ENCODE measurements at regions not wholly inside any gene's neighbourhood (a gene's known extent, or its start where the extent isn't known, plus 50 kb on each side); places are given as distances from the start of the nearest gene placed in this dataset.

- no peak overlapping the region for H3K27ac ChIP-seq (ENCODE audit: low read depth, low read length)
- no peak overlapping the region for H3K18ac ChIP-seq (ENCODE audit: low read length)
Observed at GRCh38 chr13:72651144-72651543, 76.3 kb downstream of the MZT1 start.

GRCh38 chr13:72650051-72650700, 77.3 kb downstream of the MZT1 start:
- H3K23ac ChIP-seq (ENCODE audit: low read length) = no peak overlapping the region
- no CpG with 5 or more reads among the region's 5 CpGs for WGBS (ENCODE audit: extremely low coverage, insufficient coverage, insufficient read length)
- DNase-seq = no peak

More at GRCh38 chr13:72651144-72651543, 76.3 kb downstream of the MZT1 start:
- Histone ChIP-seq H3K36me3 (ENCODE audit: control insufficient read depth in 1 of 2, insufficient read depth in 2 of 2, low read length in 2 of 2) (no peaks in the 10 kb centered on the region), H3K9me3 (ENCODE audit: insufficient read depth, low read depth, low read length) (no peaks in the 10 kb centered on the region), H4K8ac (ENCODE audit: low read depth, low read length) (no peak overlapping the region), H4K12ac (ENCODE audit: low read depth, low read length) (no peak overlapping the region), H3K9ac (ENCODE audit: low read length) (no peak overlapping the region), H4K91ac (ENCODE audit: low read depth, low read length) (no peak overlapping the region), H3K4me3 (ENCODE audit: low read depth, low read length) (no peak overlapping the region), H2BK120ac (ENCODE audit: insufficient read depth, low read length, poor library complexity) (no peak overlapping the region), H3K4me2 (ENCODE audit: low read length) (no peak overlapping the region), H2AFZ (ENCODE audit: insufficient read depth, low read length, poor library complexity) (no peak overlapping the region), H3K4ac (ENCODE audit: low read depth, low read length) (no peak overlapping the region), H3K14ac (ENCODE audit: low read length) (no peak overlapping the region), H3K79me2 (ENCODE audit: control insufficient read depth, insufficient read depth, low read length, poor library complexity) (no peaks in the 10 kb centered on the region), H2BK12ac (ENCODE audit: low read length) (no peak overlapping the region), H3K27me3 (ENCODE audit: insufficient read depth, low read length) (no peaks in the 10 kb centered on the region), H3K23ac (ENCODE audit: low read length) (no peak overlapping the region), H3K79me1 (ENCODE audit: low read length) (no peaks in the 10 kb centered on the region), H3K4me1 (ENCODE audit: control insufficient read depth in 1 of 2, insufficient read depth in 2 of 2, low read length in 2 of 2) (no peaks in the 10 kb centered on the region), H2BK5ac (ENCODE audit: low read depth, low read length, poor library complexity) (no peak overlapping the region), H2AK5ac (ENCODE audit: low read length) (no peak overlapping the region)
- no CpG with 5 or more reads among the region's 5 CpGs for WGBS (ENCODE audit: extremely low coverage, insufficient coverage, insufficient read length)
- no peak for DNase-seq

GRCh38 chr13:72648513-72649065, 78.8 kb downstream of the MZT1 start:
- no peaks in the 10 kb centered on the region for H3K79me1 ChIP-seq (ENCODE audit: low read length)

More at GRCh38 chr13:72650051-72650700, 77.3 kb downstream of the MZT1 start:
- Histone ChIP-seq H3K4ac (ENCODE audit: low read depth, low read length) (no peak overlapping the region), H4K91ac (ENCODE audit: low read depth, low read length) (no peak overlapping the region), H2BK12ac (ENCODE audit: low read length) (no peak overlapping the region), H3K4me1 (ENCODE audit: control insufficient read depth in 1 of 2, insufficient read depth in 2 of 2, low read length in 2 of 2) (no peaks in the 10 kb centered on the region), H3K27ac (ENCODE audit: low read depth, low read length) (no peak overlapping the region), H2AK5ac (ENCODE audit: low read length) (no peak overlapping the region), H3K18ac (ENCODE audit: low read length) (no peak overlapping the region), H2AFZ (ENCODE audit: insufficient read depth, low read length, poor library complexity) (no peak overlapping the region), H2BK5ac (ENCODE audit: low read depth, low read length, poor library complexity) (no peak overlapping the region), H3K36me3 (ENCODE audit: control insufficient read depth in 1 of 2, insufficient read depth in 2 of 2, low read length in 2 of 2) (no peaks in the 10 kb centered on the region), H3K14ac (ENCODE audit: low read length) (no peak overlapping the region), H4K12ac (ENCODE audit: low read depth, low read length) (no peak overlapping the region), H4K8ac (ENCODE audit: low read depth, low read length) (no peak overlapping the region), H3K9me3 (ENCODE audit: insufficient read depth, low read depth, low read length) (no peaks in the 10 kb centered on the region), H3K9ac (ENCODE audit: low read length) (no peak overlapping the region), H3K4me3 (ENCODE audit: low read depth, low read length) (no peak overlapping the region), H3K4me2 (ENCODE audit: low read length) (no peak overlapping the region), H3K79me1 (ENCODE audit: low read length) (no peaks in the 10 kb centered on the region), H3K79me2 (ENCODE audit: control insufficient read depth, insufficient read depth, low read length, poor library complexity) (no peaks in the 10 kb centered on the region), H3K27me3 (ENCODE audit: insufficient read depth, low read length) (no peaks in the 10 kb centered on the region), H2BK120ac (ENCODE audit: insufficient read depth, low read length, poor library complexity) (no peak overlapping the region)

GRCh38 chr13:72647422-72647821, 80.0 kb downstream of the MZT1 start:
- Histone ChIP-seq H2AFZ (ENCODE audit: insufficient read depth, low read length, poor library complexity) (no peak overlapping the region), H3K36me3 (ENCODE audit: control insufficient read depth in 1 of 2, insufficient read depth in 2 of 2, low read length in 2 of 2) (no peaks in the 10 kb centered on the region), H3K79me2 (ENCODE audit: control insufficient read depth, insufficient read depth, low read length, poor library complexity) (no peaks in the 10 kb centered on the region), H4K8ac (ENCODE audit: low read depth, low read length) (no peak overlapping the region), H3K27ac (ENCODE audit: low read depth, low read length) (no peak overlapping the region), H3K4me3 (ENCODE audit: low read depth, low read length) (no peak overlapping the region), H3K4me1 (ENCODE audit: control insufficient read depth in 1 of 2, insufficient read depth in 2 of 2, low read length in 2 of 2) (no peaks in the 10 kb centered on the region), H3K18ac (ENCODE audit: low read length) (no peak overlapping the region), H3K27me3 (ENCODE audit: insufficient read depth, low read length) (no peaks in the 10 kb centered on the region), H3K79me1 (ENCODE audit: low read length) (no peaks in the 10 kb centered on the region), H3K9me3 (ENCODE audit: insufficient read depth, low read depth, low read length) (no peaks in the 10 kb centered on the region), H4K12ac (ENCODE audit: low read depth, low read length) (no peak overlapping the region), H3K14ac (ENCODE audit: low read length) (no peak overlapping the region), H3K4me2 (ENCODE audit: low read length) (no peak overlapping the region), H2BK5ac (ENCODE audit: low read depth, low read length, poor library complexity) (no peak overlapping the region), H2AK5ac (ENCODE audit: low read length) (no peak overlapping the region), H4K91ac (ENCODE audit: low read depth, low read length) (no peak overlapping the region), H3K23ac (ENCODE audit: low read length) (no peak overlapping the region), H2BK120ac (ENCODE audit: insufficient read depth, low read length, poor library complexity) (no peak overlapping the region), H2BK12ac (ENCODE audit: low read length) (no peak overlapping the region), H3K4ac (ENCODE audit: low read depth, low read length) (no peak overlapping the region), H3K9ac (ENCODE audit: low read length) (no peak overlapping the region)
- no peak for DNase-seq
- WGBS (ENCODE audit: extremely low coverage, insufficient coverage, insufficient read length) = no CpG with 5 or more reads among the region's 2 CpGs

More at GRCh38 chr13:72648513-72649065, 78.8 kb downstream of the MZT1 start:
- Histone ChIP-seq H3K9ac (ENCODE audit: low read length) (no peak overlapping the region), H3K4ac (ENCODE audit: low read depth, low read length) (no peak overlapping the region), H3K18ac (ENCODE audit: low read length) (no peak overlapping the region), H2BK5ac (ENCODE audit: low read depth, low read length, poor library complexity) (no peak overlapping the region), H3K4me3 (ENCODE audit: low read depth, low read length) (no peak overlapping the region), H4K8ac (ENCODE audit: low read depth, low read length) (no peak overlapping the region), H4K12ac (ENCODE audit: low read depth, low read length) (no peak overlapping the region), H2AK5ac (ENCODE audit: low read length) (no peak overlapping the region), H3K4me1 (ENCODE audit: control insufficient read depth in 1 of 2, insufficient read depth in 2 of 2, low read length in 2 of 2) (no peaks in the 10 kb centered on the region), H3K79me2 (ENCODE audit: control insufficient read depth, insufficient read depth, low read length, poor library complexity) (no peaks in the 10 kb centered on the region), H3K23ac (ENCODE audit: low read length) (no peak overlapping the region), H3K4me2 (ENCODE audit: low read length) (no peak overlapping the region), H4K91ac (ENCODE audit: low read depth, low read length) (no peak overlapping the region), H2AFZ (ENCODE audit: insufficient read depth, low read length, poor library complexity) (no peak overlapping the region), H2BK120ac (ENCODE audit: insufficient read depth, low read length, poor library complexity) (no peak overlapping the region), H3K36me3 (ENCODE audit: control insufficient read depth in 1 of 2, insufficient read depth in 2 of 2, low read length in 2 of 2) (no peaks in the 10 kb centered on the region), H3K9me3 (ENCODE audit: insufficient read depth, low read depth, low read length) (no peaks in the 10 kb centered on the region), H3K14ac (ENCODE audit: low read length) (no peak overlapping the region), H3K27ac (ENCODE audit: low read depth, low read length) (no peak overlapping the region), H2BK12ac (ENCODE audit: low read length) (no peak overlapping the region), H3K27me3 (ENCODE audit: insufficient read depth, low read length) (no peaks in the 10 kb centered on the region)
- no CpG with 5 or more reads among the region's 8 CpGs for WGBS (ENCODE audit: extremely low coverage, insufficient coverage, insufficient read length)
- DNase-seq = no peak
